Astrocyte of the cerebellum (primary cell): ENCODE measurements at regions not wholly inside any gene's neighbourhood (a gene's known extent, or its start where the extent isn't known, plus 50 kb on each side); places are given as distances from the start of the nearest gene placed in this dataset.

Experiments used
- DNase-seq: peaks from one replicate; pipeline ENCODE4 v3.0.0-alpha.2; 2011; ENCODE audit warnings: low read depth
- H3K4me3 ChIP-seq: 2 replicates; pipeline ENCODE4 v1.5.1; 2011; ENCODE audit warnings: mild to moderate bottlenecking, low read depth, low read length, moderate library complexity
- CTCF ChIP-seq: IDR thresholded peaks from 2 replicates; pipeline ENCODE4 v1.5.1; 2012; ENCODE audit warnings: low read length, low read depth, moderate library complexity, mild to moderate bottlenecking; ENCODE audit errors: missing control alignments
- in situ Hi-C: cut with HindIII; loops from 2 replicates; pipeline ENCODE4 v1.10.0; 2017; ENCODE audit warnings: low sequenced_read_pairs

GRCh38 chrX:43106009-43106408 lies 328.0 kb upstream of the PPP1R2C start:
- in situ Hi-C loops = no loop called here
- no peak overlapping the region for H3K4me3 ChIP-seq
- DNase-seq = no peak
- TF ChIP-seq CTCF = no peak

GRCh38 chrX:43108828-43109227 lies 330.9 kb upstream of the PPP1R2C start:
- DNase-seq = no peak
- in situ Hi-C loops = no loop called here
- no peak for TF ChIP-seq CTCF
- H3K4me3 ChIP-seq = no peak overlapping the region

GRCh38 chrX:43121637-43122036 lies 343.7 kb upstream of the PPP1R2C start:
- H3K4me3 ChIP-seq = no peak overlapping the region
- DNase-seq = no peak
- in situ Hi-C loops = no loop called here
- TF ChIP-seq CTCF = no peak

GRCh38 chrX:43139645-43140044 lies 361.7 kb upstream of the PPP1R2C start:
- no peak overlapping the region for H3K4me3 ChIP-seq
- no peak for DNase-seq
- in situ Hi-C loops = no loop called here
- no peak for TF ChIP-seq CTCF

GRCh38 chrX:43140582-43140981 lies 362.6 kb upstream of the PPP1R2C start:
- no peak for DNase-seq
- H3K4me3 ChIP-seq = no peak overlapping the region
- in situ Hi-C loops = no loop called here

GRCh38 chrX:43141885-43142284 lies 363.9 kb upstream of the PPP1R2C start:
- no peak for TF ChIP-seq CTCF
- no peak overlapping the region for H3K4me3 ChIP-seq
- in situ Hi-C loops = no loop called here
- DNase-seq = no peak

More at GRCh38 chrX:43140582-43140981, 362.6 kb upstream of the PPP1R2C start:
- TF ChIP-seq CTCF = no peak

- H3K4me3 ChIP-seq = no peak overlapping the region
- no peak for TF ChIP-seq CTCF
- no peak for DNase-seq
- in situ Hi-C loops = no loop called here
These were observed 370.3 kb upstream of the PPP1R2C start for GRCh38 chrX:43148305-43148704.
